ENCODE measurements at regions not wholly inside any gene's neighbourhood (a gene's known extent, or its start where the extent isn't known, plus 50 kb on each side); places are given as distances from the start of the nearest gene placed in this dataset.

- no peak overlapping the region for H2AFZ ChIP-seq (ENCODE audit: low read length)
- POLR2A ChIA-PET (ENCODE audit: partially characterized antibody) = no interaction called here
- H3K79me1 ChIP-seq (ENCODE audit: low read depth, low read length) = no peaks in the 10 kb centered on the region
- no peaks in the 10 kb centered on the region for H3K4me1 ChIP-seq (replicated peaks in 1 of 4; ENCODE audit: control insufficient read depth in 3 of 4, insufficient read depth in 4 of 4, low read length in 3 of 4)
- no peak overlapping the region for H3K9ac ChIP-seq (replicated peaks in 1 of 4; ENCODE audit: extremely low read depth in 1 of 4, low read depth in 3 of 4, low read length in 3 of 4)
- H4K91ac ChIP-seq (replicated peaks; ENCODE audit: insufficient read length, low read length) = no peak overlapping the region
- H3K36me3 ChIP-seq (ENCODE audit: control insufficient read depth in 2 of 4, insufficient read depth in 4 of 4, low read length in 3 of 4) = no peaks in the 10 kb centered on the region
- no peak overlapping the region for H4K8ac ChIP-seq (ENCODE audit: extremely low read depth, insufficient read depth, low read length)
- no peak for DNase-seq (ENCODE audit: low read depth in 1 of 2, low spot score in 2 of 2)
- CTCF ChIA-PET (ENCODE audit: partially characterized antibody) = interaction anchor here (0.6 kb wide), 2 partner anchors 27 to 139 kb away, joined by 4 read pairs; no protein-coding TSS in a partner anchor
- no peak overlapping the region for H3K4me3 ChIP-seq (ENCODE audit: extremely low read depth in 1 of 4, insufficient read depth in 2 of 4, low read depth in 3 of 4, low read length in 4 of 4)
- WGBS, 2 experiments (ENCODE audit: extremely low coverage in 1 of 2, insufficient coverage in 1 of 2, insufficient read length in 1 of 2, insufficient replicate concordance in 2 of 2, low coverage in 1 of 2, low lambda C conversion rate in 2 of 2, missing lambda C conversion rate in 1 of 2) = 88% methylated on average over 4 of the region's 4 CpGs; no CpG with 5 or more reads in 1 of the 2 experiments
- no peak overlapping the region for H4K5ac ChIP-seq (ENCODE audit: insufficient read length, low read depth, low read length)
- H2BK120ac ChIP-seq (replicated peaks; ENCODE audit: low read depth, low read length) = no peak overlapping the region
- H4K20me1 ChIP-seq (replicated peaks in 1 of 2; ENCODE audit: control insufficient read depth in 1 of 2, insufficient read depth in 2 of 2, low read length in 2 of 2) = no peaks in the 10 kb centered on the region
- no peaks in the 10 kb centered on the region for H3K79me2 ChIP-seq (ENCODE audit: control insufficient read depth in 1 of 2, insufficient read depth in 2 of 2, low read length in 2 of 2)
- H3K4me2 ChIP-seq (ENCODE audit: insufficient read depth in 1 of 2, low read depth in 2 of 2, low read length in 2 of 2) = no peak overlapping the region
- no peak overlapping the region for H2BK12ac ChIP-seq (ENCODE audit: low read depth, low read length)
- no peaks in the 10 kb centered on the region for H3K9me3 ChIP-seq (ENCODE audit: insufficient read depth in 2 of 2, low read depth in 1 of 2, low read length in 1 of 2)
- no peak overlapping the region for H2BK20ac ChIP-seq (ENCODE audit: low read length)
- H2BK15ac ChIP-seq (ENCODE audit: low read length) = no peak overlapping the region
- H3K18ac ChIP-seq (ENCODE audit: extremely low read depth, low read length) = no peak overlapping the region
- H3K27ac ChIP-seq (ENCODE audit: low read depth, low read length) = no peak overlapping the region
- no peaks in the 10 kb centered on the region; the same call in 1 of the 2 replicates for H3K23me2 ChIP-seq (ENCODE audit: low read depth, low read length)
- no peaks in the 10 kb centered on the region for H3K27me3 ChIP-seq (replicated peaks in 1 of 4; ENCODE audit: control insufficient read depth in 3 of 4, extremely low read depth in 1 of 4, insufficient read depth in 3 of 4, low read length in 3 of 4)
- H2BK5ac ChIP-seq (ENCODE audit: low read depth, low read length) = no peak overlapping the region
- no peak overlapping the region for H3K23ac ChIP-seq (ENCODE audit: insufficient read length)
- H3K56ac ChIP-seq (replicated peaks; ENCODE audit: insufficient read length, low read depth, low read length) = no peak overlapping the region
- H2AK5ac ChIP-seq (ENCODE audit: low read depth, low read length) = no peak overlapping the region
- H3K14ac ChIP-seq (ENCODE audit: insufficient read length) = no peak overlapping the region
- H3K4ac ChIP-seq (replicated peaks; ENCODE audit: insufficient read length, low read depth, low read length) = no peak overlapping the region
- no peak for FAIRE-seq
- TF ChIP-seq BCL11A (IDR thresholded peaks at IDR 0.05; ENCODE audit: low read depth in 2 of 2, low read length in 2 of 2) = no peak
- TF ChIP-seq CEBPB (IDR thresholded peaks at IDR 0.05; ENCODE audit: low read depth, low read length) = no peak
- TF ChIP-seq GABPA (IDR thresholded peaks at IDR 0.05; ENCODE audit: borderline replicate concordance, insufficient read depth, low read length) = no peak
- no peak for TF ChIP-seq CHD1 (IDR thresholded peaks at IDR 0.05; ENCODE audit: low read depth, low read length)
- TF ChIP-seq RFX5 (IDR thresholded peaks at IDR 0.05; ENCODE audit: borderline replicate concordance, low read depth, low read length) = no peak
- no peak for TF ChIP-seq CTCF (IDR thresholded peaks at IDR 0.05; ENCODE audit: control extremely low read depth in 1 of 3, insufficient read depth in 1 of 3, low read depth in 1 of 3, low read length in 3 of 3)
- TF ChIP-seq SUZ12 (IDR thresholded peaks at IDR 0.05; ENCODE audit: low read length) = no peak
- TF ChIP-seq TEAD4 (IDR thresholded peaks at IDR 0.05; ENCODE audit: low read depth, low read length) = no peak
Observed at GRCh38 chr1:58971629-58972140, 187.8 kb upstream of the JUN start.

Data from H1 (cell line).